DMS114 treated with DMSO at 0.1 percent for 48 hours (cell line): ENCODE measurements at regions not wholly inside any gene's neighbourhood (a gene's known extent, or its start where the extent isn't known, plus 50 kb on each side); places are given as distances from the start of the nearest gene placed in this dataset.
"Not testable (repeated sequence)": the region's sequence is repeated elsewhere in the genome, so short reads cannot be mapped to it uniquely, and the experiment has no call there.

ENCODE experiments used
- DNase-seq: peaks from one replicate; lab custom pipeline; 2025; ENCODE audit not compliant: unreplicated experiment; lab: John Stamatoyannopoulos, UW

DNA sequence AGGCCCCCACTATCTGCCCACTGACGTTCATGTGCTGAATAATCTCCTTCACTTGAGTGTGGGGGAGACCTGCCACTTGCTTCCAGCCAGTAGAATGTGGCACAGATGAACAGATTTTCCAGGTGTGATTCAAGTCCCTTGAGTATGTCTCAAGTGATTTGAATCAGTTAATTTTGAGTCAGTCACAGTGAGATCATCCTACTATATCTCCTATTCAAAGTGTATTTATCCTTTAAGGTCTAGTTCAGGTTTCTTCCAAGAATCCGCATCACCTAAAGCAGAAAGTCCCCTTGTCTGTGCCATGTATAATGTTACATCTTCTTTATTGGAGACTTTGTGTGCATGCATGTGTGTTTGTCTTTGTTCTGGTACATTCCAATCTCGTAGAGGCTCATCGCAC, 208.3 kb upstream of the DAB2 start:
- DNase-seq: no peak

DNA sequence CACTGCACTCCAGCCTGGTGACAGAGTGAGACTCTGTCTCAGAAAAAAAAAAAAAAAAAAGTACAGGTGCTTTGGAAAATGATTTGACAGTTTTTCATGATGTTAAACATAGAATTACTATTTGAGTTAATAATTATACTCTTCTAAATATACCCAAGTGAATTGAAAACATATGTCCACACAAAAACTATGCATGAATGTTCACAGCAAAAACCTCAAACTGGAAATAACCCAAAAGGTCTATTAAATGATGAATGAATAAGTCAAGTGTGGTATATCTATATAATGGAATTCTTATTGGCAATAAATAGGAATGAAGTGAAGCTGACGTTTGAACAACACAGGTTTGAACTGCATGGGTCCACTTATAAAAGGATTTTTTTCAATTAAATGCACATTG, 207.2 kb upstream of the DAB2 start:
- DNase-seq: no peak

GRCh38 chr5:39629946-39630345, 205.2 kb upstream of the DAB2 start:
- DNase-seq: no peak

- DNase-seq: no peak
These were observed 203.6 kb upstream of the DAB2 start for GRCh38 chr5:39628348-39628747.

GRCh38 chr5:39624890-39625289, 200.1 kb upstream of the DAB2 start:
- no peak for DNase-seq

DNA sequence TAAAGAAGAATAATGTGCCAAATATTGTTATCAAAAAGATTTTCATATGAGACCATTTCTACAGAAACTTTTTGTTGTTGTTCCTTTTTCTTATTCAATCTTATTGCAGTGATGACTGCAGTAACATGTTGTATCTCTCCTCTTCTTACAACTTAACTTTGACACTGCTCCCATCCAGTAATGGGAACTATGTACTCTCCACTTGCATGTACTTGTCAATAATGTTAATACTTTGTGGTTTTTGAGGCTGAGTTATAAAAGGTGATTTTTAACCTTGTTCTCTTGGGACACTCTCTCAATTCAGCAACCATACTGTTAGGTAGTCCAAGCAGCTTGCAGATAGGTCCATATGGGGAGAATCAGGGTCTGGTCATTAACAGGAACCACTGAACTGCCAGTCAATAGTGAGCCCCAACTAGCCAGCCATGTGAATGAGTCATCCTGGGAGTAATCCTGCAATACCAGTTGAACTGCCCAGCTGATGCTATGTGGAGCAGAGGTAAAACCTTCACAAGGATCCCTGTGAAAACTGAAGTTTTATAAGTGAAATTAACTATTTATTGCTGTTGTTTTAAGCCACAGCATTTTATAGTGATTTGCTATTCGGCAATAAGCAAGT, 199.6 kb upstream of the DAB2 start:
- DNase-seq: no peak

- DNase-seq: no peak
These were observed 198.6 kb upstream of the DAB2 start for GRCh38 chr5:39623291-39623865.

- DNase-seq: no peak
These were observed 197.5 kb upstream of the DAB2 start for GRCh38 chr5:39622281-39622680.

DNA sequence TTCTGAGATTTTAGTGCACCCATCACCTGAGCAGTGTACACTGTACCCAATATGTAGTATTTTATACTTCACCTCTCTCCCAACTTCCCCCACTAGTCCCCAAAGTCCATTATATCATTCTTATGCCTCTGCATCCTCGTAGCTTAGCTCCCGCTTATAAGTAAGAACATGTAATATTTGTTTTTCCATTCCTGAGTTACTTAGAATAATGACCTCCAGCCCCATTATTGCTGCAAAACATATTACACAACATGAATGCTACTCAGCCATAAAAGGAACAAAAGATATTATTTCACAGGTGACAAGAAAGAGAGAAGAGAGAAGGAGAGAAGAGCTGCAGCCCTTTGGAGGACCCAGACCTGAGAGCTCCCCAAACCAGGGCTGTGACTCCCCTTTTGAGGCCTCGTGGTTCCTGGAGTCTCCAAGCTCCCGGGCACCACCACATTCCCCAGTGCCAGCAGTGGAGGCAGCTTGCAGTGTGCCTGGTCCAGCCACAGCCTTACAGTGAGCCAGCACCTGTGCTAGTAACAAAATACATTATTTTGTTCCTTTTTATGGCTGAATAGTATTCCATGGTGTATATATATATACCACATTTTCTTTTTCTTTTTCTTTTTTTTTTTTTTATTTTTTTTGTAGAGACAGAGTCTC, 194.5 kb upstream of the DAB2 start:
- no peak for DNase-seq

- no peak for DNase-seq
These were observed 193.6 kb upstream of the DAB2 start for GRCh38 chr5:39618391-39618790.

GRCh38 chr5:39616131-39616530, 191.4 kb upstream of the DAB2 start:
- DNase-seq: no peak

DNA sequence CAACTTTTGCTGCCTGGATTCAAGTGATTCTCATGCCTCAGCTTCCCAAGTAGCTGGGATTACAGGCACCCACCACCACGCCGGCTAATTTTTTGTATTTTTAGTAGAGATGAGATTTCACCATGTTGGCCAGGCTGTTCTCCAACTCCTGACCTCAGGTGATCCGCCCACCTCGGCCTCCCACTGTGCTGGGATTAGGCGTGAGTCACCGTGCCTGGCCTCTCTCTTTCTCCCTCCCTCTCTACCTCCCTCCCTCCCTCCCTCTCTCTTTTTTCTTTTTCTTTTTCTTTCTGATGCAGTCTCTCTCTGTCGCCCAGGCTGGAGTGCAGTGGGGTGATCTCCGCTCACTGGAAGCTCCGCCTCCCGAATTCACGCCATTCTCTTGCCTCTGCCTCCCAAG, 186.3 kb upstream of the DAB2 start:
- not testable (repeated sequence) for DNase-seq

- no peak for DNase-seq
These were observed 183.2 kb upstream of the DAB2 start for GRCh38 chr5:39608024-39608423.

GRCh38 chr5:39606591-39606990, 181.8 kb upstream of the DAB2 start:
- DNase-seq: no peak

GRCh38 chr5:39605588-39606575, 181.1 kb upstream of the DAB2 start:
- no peak for DNase-seq

DNA sequence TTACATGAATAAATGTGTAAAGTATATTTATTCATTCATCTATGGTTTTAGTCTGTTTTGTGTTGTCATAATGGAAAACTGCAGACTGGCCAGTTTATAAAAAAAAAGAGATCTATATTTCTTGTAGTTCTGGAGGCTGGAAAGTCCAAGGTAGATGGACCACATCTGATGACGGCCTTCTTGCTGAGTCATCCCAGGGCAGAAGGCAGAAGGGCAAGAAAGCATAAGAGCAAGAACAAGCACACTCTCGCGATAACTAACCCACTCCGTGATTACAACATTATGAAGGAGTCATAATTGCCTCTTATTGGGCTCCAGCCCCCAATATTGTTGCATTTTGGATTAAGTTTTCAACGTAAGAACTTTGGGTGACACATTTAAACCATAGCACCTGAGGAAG, 180.4 kb upstream of the DAB2 start:
- DNase-seq: no peak

DNA sequence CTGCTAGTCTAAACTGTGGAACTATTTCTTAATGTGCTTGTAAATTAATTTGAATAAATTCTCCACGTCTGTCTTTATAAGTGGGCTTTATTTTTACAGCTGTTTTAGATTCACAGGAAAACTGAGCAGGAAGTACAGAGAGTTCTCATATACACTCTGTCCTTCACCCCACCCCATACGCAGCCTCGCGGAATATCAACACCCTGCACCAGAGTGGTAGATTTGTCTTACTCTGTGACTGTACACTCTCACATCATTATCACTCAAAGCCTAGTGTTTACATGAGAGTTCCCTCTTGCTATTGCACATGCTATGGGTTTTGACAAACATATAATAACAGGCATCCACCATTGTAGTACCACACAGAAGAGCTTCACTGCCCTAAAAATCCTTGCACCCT, 179.7 kb upstream of the DAB2 start:
- DNase-seq: no peak

DNA sequence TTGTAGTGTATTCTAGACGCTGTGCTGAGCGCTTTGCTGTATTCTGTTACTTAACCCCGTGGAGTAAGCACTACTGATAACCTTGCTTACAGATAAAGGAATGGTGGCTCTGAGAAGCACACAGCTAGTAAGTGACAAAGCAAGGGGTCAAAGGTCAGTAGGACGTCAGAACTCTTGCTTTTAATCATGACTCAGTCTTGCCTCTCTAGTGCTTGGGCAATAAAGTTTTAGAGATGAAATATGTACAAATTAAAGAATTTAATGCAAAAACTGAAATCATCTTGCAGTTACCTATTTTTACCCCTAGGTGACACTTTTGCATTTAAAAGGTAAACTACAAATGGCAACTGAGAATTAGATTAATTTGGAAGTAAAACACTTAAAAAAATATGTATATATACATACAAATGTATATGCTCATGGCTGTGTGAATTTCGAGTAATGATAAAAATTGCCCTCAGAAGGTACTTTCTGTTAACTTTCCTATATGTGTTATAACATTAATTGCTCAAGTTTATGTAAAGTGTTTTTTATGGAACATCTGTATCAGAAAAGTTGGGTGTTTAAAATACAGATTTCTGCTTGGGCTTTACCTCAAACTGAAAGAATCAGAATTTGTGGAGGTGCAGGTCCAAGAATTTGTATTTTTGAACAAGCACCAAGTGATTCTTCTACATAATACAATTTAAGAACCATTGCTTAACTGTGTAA, 175.1 kb upstream of the DAB2 start:
- no peak for DNase-seq

- DNase-seq: no peak
These were observed 174.0 kb upstream of the DAB2 start for GRCh38 chr5:39598661-39599248.

- no peak for DNase-seq
These were observed 163.4 kb upstream of the DAB2 start for GRCh38 chr5:39588179-39588578.

DNA sequence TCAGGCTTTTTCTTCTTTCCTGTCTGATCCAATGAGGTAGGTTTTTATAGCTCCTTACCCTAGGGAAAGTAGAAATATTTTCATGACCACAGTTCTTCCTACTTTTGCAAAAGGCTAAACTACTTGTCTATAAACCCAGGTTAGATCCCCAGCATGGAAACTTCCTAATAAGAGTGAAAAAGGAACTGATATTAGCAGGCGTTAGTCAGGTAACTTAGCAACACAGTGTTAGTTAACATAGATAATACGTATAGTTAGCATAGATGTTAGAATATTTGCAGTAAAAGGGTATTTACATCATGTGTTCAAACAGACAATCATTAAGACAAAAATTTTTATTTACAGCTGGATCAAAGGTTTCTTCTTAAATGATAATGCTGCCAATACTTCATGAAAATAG, 162.9 kb upstream of the DAB2 start:
- no peak for DNase-seq
